GM23338 (cell line): ENCODE measurements at regions not wholly inside any gene's neighbourhood (a gene's known extent, or its start where the extent isn't known, plus 50 kb on each side); places are given as distances from the start of the nearest gene placed in this dataset.

Source experiments
- ATAC-seq: fragments of 200-7000 bp; cut with Tn5 transposase; 3 replicates; pipeline ENCODE4 v1.9.1; 2020
- DNase-seq: peaks from one replicate; pipeline ENCODE4 v3.0.0-alpha.2; 2015; ENCODE audit warnings: low spot score
- H2AFZ ChIP-seq: fragments of 200-600 bp; sonication (generic); 2 replicates; pipeline ENCODE4 v1.8.0; 2016; ENCODE audit warnings: antibody characterized with exemption, mild to moderate bottlenecking, moderate library complexity
- H3F3A ChIP-seq: fragments of 200-600 bp; sonication (generic); replicated peaks from 2 replicates; pipeline ENCODE4 v1.8.0; 2017; ENCODE audit warnings: antibody characterized with exemption, mixed run types, low read depth
- H3K27ac ChIP-seq: fragments of 200-600 bp; sonication (generic); 2 replicates; pipeline ENCODE4 v1.6.1; 2016; ENCODE audit warnings: low read depth
- H3K27me3 ChIP-seq: fragments of 200-600 bp; sonication (generic); 2 replicates; pipeline ENCODE4 v1.8.0; 2016; ENCODE audit warnings: mild to moderate bottlenecking, mixed run types, moderate library complexity; ENCODE audit not compliant: insufficient read depth
- H3K36me3 ChIP-seq: fragments of 200-600 bp; sonication (generic); 2 replicates; pipeline ENCODE4 v1.8.0; 2016; ENCODE audit warnings: mild to moderate bottlenecking; ENCODE audit not compliant: insufficient read depth
- H3K4me1 ChIP-seq: fragments of 200-600 bp; sonication (generic); 2 replicates; pipeline ENCODE4 v1.8.0; 2016; ENCODE audit warnings: mild to moderate bottlenecking, moderate library complexity; ENCODE audit not compliant: insufficient read depth
- H3K4me2 ChIP-seq: fragments of 200-600 bp; sonication (generic); 2 replicates; pipeline ENCODE4 v1.7.1; 2017; ENCODE audit warnings: mixed run types
- H3K4me3 ChIP-seq: fragments of 200-600 bp; sonication (generic); 2 replicates; pipeline ENCODE4 v1.6.1; 2016; ENCODE audit warnings: mixed run types
- H3K79me2 ChIP-seq: fragments of 200-600 bp; sonication (generic); replicated peaks from 2 replicates; pipeline ENCODE4 v1.8.0; 2017; ENCODE audit warnings: mild to moderate bottlenecking; ENCODE audit not compliant: insufficient read depth
- H3K9me2 ChIP-seq: fragments of 200-600 bp; sonication (generic); 2 replicates; pipeline ENCODE4 v1.8.0; 2017; ENCODE audit not compliant: insufficient read depth
- H4K20me1 ChIP-seq: fragments of 200-600 bp; sonication (generic); replicated peaks from 2 replicates; pipeline ENCODE4 v1.8.0; 2017; ENCODE audit warnings: mild to moderate bottlenecking; ENCODE audit not compliant: insufficient read depth
- H3K27ac Mint-ChIP-seq: 2 replicates; pipeline ENCODE4 v1.8.0; 2020; ENCODE audit warnings: inconsistent platforms, mild to moderate bottlenecking, moderate library complexity, mixed read lengths
- H3K27me3 Mint-ChIP-seq: 3 replicates; pipeline ENCODE4 v1.8.0; 2022; ENCODE audit warnings: low read depth, mild to moderate bottlenecking, moderate library complexity, mixed read lengths, inconsistent platforms; ENCODE audit not compliant: insufficient read depth, poor library complexity
- H3K36me3 Mint-ChIP-seq: 3 replicates; pipeline ENCODE4 v1.8.0; 2021; ENCODE audit warnings: low read depth, mild to moderate bottlenecking, inconsistent platforms, moderate library complexity, mixed read lengths
- H3K4me1 Mint-ChIP-seq: 3 replicates; pipeline ENCODE4 v1.8.0; 2020; ENCODE audit warnings: mild to moderate bottlenecking, inconsistent platforms, mixed read lengths
- H3K4me3 Mint-ChIP-seq: 3 replicates; pipeline ENCODE4 v1.8.0; 2021; ENCODE audit warnings: moderate library complexity, mild to moderate bottlenecking, inconsistent platforms, mixed read lengths
- H3K9me3 Mint-ChIP-seq: 3 replicates; pipeline ENCODE4 v1.8.0; 2020; ENCODE audit warnings: moderate library complexity, mild to moderate bottlenecking, inconsistent platforms, mixed read lengths
- CREB1 ChIP-seq: fragments of 250-450 bp; sonication (Bioruptor Pico); IDR thresholded peaks from 2 replicates; pipeline ENCODE4 v1.5.0; 2020; ENCODE audit warnings: low read depth, mild to moderate bottlenecking, moderate library complexity
- EZH2 ChIP-seq: fragments of 200-600 bp; sonication (generic); IDR thresholded peaks from one replicate; pipeline ENCODE4 v1.8.0; 2017; ENCODE audit warnings: antibody characterized with exemption, mild to moderate bottlenecking, low read depth; ENCODE audit not compliant: unreplicated experiment
- EZH2phosphoT487 ChIP-seq: fragments of 200-600 bp; sonication (generic); IDR thresholded peaks from one replicate; pipeline ENCODE4 v1.8.1; 2018; ENCODE audit warnings: antibody characterized with exemption; ENCODE audit not compliant: unreplicated experiment
- REST ChIP-seq: IDR thresholded peaks from one replicate; pipeline ENCODE4 v1.6.1; 2018; ENCODE audit warnings: antibody characterized with exemption; ENCODE audit not compliant: unreplicated experiment
- ZNF114 ChIP-seq: fragments of 250-450 bp; sonication (Bioruptor Pico); IDR thresholded peaks from 2 replicates; pipeline ENCODE4 v1.5.0; 2020; ENCODE audit warnings: mild to moderate bottlenecking, moderate library complexity
- ZNF331 ChIP-seq: fragments of 250-450 bp; sonication (Bioruptor Pico); IDR thresholded peaks from 2 replicates; pipeline ENCODE4 v1.5.0; 2020; ENCODE audit warnings: low read depth, mild to moderate bottlenecking, moderate library complexity
- TF ChIP-seq, protein P1 (sequence below), 2 experiments: fragments of 200-600 bp in 1 of 2; sonication (generic) in 1 of 2; conservative IDR thresholded peaks; 2 replicates each; pipeline versions ENCODE4 v1.5.1 to v1.6.1; 2016 to 2017; ENCODE audit warnings: antibody characterized with exemption in 2 of 2, low read depth in 2 of 2, mild to moderate bottlenecking in 2 of 2, moderate library complexity in 1 of 2
- TF ChIP-seq, protein P2 (sequence below): fragments of 250-450 bp; sonication (Bioruptor Pico); IDR thresholded peaks from 2 replicates; pipeline ENCODE4 v1.5.0; 2020; ENCODE audit warnings: mild to moderate bottlenecking, moderate library complexity

GRCh38 chr6:41428336-41428995 is 93.1 kb downstream of the NCR2 start (continued):
- TF ChIP-seq, protein P1, sequence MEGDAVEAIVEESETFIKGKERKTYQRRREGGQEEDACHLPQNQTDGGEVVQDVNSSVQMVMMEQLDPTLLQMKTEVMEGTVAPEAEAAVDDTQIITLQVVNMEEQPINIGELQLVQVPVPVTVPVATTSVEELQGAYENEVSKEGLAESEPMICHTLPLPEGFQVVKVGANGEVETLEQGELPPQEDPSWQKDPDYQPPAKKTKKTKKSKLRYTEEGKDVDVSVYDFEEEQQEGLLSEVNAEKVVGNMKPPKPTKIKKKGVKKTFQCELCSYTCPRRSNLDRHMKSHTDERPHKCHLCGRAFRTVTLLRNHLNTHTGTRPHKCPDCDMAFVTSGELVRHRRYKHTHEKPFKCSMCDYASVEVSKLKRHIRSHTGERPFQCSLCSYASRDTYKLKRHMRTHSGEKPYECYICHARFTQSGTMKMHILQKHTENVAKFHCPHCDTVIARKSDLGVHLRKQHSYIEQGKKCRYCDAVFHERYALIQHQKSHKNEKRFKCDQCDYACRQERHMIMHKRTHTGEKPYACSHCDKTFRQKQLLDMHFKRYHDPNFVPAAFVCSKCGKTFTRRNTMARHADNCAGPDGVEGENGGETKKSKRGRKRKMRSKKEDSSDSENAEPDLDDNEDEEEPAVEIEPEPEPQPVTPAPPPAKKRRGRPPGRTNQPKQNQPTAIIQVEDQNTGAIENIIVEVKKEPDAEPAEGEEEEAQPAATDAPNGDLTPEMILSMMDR (conservative IDR thresholded peaks at IDR 0.05; ENCODE audit: low read depth in 2 of 2): no peak
- TF ChIP-seq ZNF331 (CRISPR knock-in tag): no peak
- TF ChIP-seq CREB1: no peak
- peak; percentile 49 for TF ChIP-seq EZH2

GRCh38 chr6:41428996-41429421 is 93.6 kb downstream of the NCR2 start:
- no peaks in the 10 kb centered on the region for H4K20me1 ChIP-seq
- H3K4me2 ChIP-seq: peak overlapping the region; percentile 93
- DNase-seq (peak; percentile 51), ATAC-seq (no peak)
- Mint-ChIP-seq H3K36me3 (no peaks in the 10 kb centered on the region; the same call in 2 of the 3 replicates), H3K4me3 (peak overlapping the region; percentile 69), H3K4me1 (peaks cover 27% of the 10 kb centered on the region), H3K9me3 (no peaks in the 10 kb centered on the region), H3K27ac (no peak overlapping the region), H3K27me3 (peaks cover 27% of the 10 kb centered on the region)
- no peaks in the 10 kb centered on the region for H3K9me2 ChIP-seq
- no peak overlapping the region for H3K27ac ChIP-seq
- H2AFZ ChIP-seq: no peak overlapping the region
- peaks cover 79% of the 10 kb centered on the region for H3K27me3 ChIP-seq
- peaks cover 12% of the 10 kb centered on the region for H3F3A ChIP-seq
- peak overlapping the region; percentile 69 for H3K4me3 ChIP-seq
- H3K79me2 ChIP-seq: no peaks in the 10 kb centered on the region
- peaks cover 45% of the 10 kb centered on the region for H3K4me1 ChIP-seq
- no peaks in the 10 kb centered on the region for H3K36me3 ChIP-seq
- no peak for TF ChIP-seq EZH2phosphoT487
- no peak for TF ChIP-seq ZNF114 (CRISPR knock-in tag)
- no peak for TF ChIP-seq ZNF331 (CRISPR knock-in tag)
- TF ChIP-seq, protein P2, sequence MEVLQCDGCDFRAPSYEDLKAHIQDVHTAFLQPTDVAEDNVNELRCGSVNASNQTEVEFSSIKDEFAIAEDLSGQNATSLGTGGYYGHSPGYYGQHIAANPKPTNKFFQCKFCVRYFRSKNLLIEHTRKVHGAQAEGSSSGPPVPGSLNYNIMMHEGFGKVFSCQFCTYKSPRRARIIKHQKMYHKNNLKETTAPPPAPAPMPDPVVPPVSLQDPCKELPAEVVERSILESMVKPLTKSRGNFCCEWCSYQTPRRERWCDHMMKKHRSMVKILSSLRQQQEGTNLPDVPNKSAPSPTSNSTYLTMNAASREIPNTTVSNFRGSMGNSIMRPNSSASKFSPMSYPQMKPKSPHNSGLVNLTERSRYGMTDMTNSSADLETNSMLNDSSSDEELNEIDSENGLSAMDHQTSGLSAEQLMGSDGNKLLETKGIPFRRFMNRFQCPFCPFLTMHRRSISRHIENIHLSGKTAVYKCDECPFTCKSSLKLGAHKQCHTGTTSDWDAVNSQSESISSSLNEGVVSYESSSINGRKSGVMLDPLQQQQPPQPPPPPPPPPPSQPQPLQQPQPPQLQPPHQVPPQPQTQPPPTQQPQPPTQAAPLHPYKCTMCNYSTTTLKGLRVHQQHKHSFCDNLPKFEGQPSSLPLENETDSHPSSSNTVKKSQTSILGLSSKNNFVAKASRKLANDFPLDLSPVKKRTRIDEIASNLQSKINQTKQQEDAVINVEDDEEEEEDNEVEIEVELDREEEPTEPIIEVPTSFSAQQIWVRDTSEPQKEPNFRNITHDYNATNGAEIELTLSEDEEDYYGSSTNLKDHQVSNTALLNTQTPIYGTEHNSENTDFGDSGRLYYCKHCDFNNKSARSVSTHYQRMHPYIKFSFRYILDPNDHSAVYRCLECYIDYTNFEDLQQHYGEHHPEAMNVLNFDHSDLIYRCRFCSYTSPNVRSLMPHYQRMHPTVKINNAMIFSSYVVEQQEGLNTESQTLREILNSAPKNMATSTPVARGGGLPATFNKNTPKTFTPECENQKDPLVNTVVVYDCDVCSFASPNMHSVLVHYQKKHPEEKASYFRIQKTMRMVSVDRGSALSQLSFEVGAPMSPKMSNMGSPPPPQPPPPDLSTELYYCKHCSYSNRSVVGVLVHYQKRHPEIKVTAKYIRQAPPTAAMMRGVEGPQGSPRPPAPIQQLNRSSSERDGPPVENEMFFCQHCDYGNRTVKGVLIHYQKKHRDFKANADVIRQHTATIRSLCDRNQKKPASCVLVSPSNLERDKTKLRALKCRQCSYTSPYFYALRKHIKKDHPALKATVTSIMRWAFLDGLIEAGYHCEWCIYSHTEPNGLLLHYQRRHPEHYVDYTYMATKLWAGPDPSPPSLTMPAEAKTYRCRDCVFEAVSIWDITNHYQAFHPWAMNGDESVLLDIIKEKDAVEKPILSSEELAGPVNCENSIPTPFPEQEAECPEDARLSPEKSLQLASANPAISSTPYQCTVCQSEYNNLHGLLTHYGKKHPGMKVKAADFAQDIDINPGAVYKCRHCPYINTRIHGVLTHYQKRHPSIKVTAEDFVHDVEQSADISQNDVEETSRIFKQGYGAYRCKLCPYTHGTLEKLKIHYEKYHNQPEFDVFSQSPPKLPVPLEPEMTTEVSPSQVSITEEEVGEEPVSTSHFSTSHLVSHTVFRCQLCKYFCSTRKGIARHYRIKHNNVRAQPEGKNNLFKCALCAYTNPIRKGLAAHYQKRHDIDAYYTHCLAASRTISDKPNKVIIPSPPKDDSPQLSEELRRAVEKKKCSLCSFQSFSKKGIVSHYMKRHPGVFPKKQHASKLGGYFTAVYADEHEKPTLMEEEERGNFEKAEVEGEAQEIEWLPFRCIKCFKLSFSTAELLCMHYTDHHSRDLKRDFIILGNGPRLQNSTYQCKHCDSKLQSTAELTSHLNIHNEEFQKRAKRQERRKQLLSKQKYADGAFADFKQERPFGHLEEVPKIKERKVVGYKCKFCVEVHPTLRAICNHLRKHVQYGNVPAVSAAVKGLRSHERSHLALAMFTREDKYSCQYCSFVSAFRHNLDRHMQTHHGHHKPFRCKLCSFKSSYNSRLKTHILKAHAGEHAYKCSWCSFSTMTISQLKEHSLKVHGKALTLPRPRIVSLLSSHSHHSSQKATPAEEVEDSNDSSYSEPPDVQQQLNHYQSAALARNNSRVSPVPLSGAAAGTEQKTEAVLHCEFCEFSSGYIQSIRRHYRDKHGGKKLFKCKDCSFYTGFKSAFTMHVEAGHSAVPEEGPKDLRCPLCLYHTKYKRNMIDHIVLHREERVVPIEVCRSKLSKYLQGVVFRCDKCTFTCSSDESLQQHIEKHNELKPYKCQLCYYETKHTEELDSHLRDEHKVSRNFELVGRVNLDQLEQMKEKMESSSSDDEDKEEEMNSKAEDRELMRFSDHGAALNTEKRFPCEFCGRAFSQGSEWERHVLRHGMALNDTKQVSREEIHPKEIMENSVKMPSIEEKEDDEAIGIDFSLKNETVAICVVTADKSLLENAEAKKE (CRISPR knock-in tag): no peak
- TF ChIP-seq, protein P1 (conservative IDR thresholded peaks at IDR 0.05; ENCODE audit: low read depth in 2 of 2): no peak
- TF ChIP-seq REST: no peak
- no peak for TF ChIP-seq CREB1
